Neutrophil (primary cell): ENCODE measurements at regions not wholly inside any gene's neighbourhood (a gene's known extent, or its start where the extent isn't known, plus 50 kb on each side); places are given as distances from the start of the nearest gene placed in this dataset.
"Not testable (repeated sequence)": the region's sequence is repeated elsewhere in the genome, so short reads cannot be mapped to it uniquely, and the experiment has no call there.

Experiments
- H3K27ac ChIP-seq: fragments of 200-600 bp; sonication (generic); 2 replicates; pipeline ENCODE4 v1.5.1; 2016; ENCODE audit warnings: mild to moderate bottlenecking, moderate library complexity
- H3K27me3 ChIP-seq: fragments of 200-600 bp; sonication (generic); 2 replicates; pipeline ENCODE4 v1.6.0; 2016; ENCODE audit warnings: mild to moderate bottlenecking
- H3K36me3 ChIP-seq: fragments of 200-600 bp; sonication (generic); 2 replicates; pipeline ENCODE4 v1.5.1; 2017
- H3K4me1 ChIP-seq, 2 experiments: fragments of 200-600 bp in 1 of 2; sonication (generic) in 1 of 2; 1 replicate in 1 of 2; 2 replicates in 1 of 2; pipeline versions ENCODE4 v1.5.1 to v1.6.1; 2013 to 2016; ENCODE audit warnings: low read depth in 1 of 2, low read length in 1 of 2, mild to moderate bottlenecking in 1 of 2, moderate library complexity in 1 of 2; ENCODE audit not compliant: control insufficient read depth in 1 of 2, insufficient read depth in 1 of 2
- H3K4me3 ChIP-seq, 2 experiments: fragments of 200-600 bp in 1 of 2; sonication (generic) in 1 of 2; 1 replicate in 1 of 2; 2 replicates in 1 of 2; pipeline ENCODE4 v1.5.1; 2013 to 2016; ENCODE audit warnings: low read depth in 1 of 2, low read length in 1 of 2, mild to moderate bottlenecking in 1 of 2, moderate library complexity in 1 of 2
- H3K9me3 ChIP-seq: fragments of 200-600 bp; sonication (generic); 2 replicates; pipeline ENCODE4 v1.5.1; 2016
- TF ChIP-seq, protein P1 (sequence below): fragments of 200-600 bp; sonication (generic); IDR thresholded peaks from 2 replicates; pipeline ENCODE4 v1.5.1; 2016; ENCODE audit warnings: antibody characterized with exemption

DNA sequence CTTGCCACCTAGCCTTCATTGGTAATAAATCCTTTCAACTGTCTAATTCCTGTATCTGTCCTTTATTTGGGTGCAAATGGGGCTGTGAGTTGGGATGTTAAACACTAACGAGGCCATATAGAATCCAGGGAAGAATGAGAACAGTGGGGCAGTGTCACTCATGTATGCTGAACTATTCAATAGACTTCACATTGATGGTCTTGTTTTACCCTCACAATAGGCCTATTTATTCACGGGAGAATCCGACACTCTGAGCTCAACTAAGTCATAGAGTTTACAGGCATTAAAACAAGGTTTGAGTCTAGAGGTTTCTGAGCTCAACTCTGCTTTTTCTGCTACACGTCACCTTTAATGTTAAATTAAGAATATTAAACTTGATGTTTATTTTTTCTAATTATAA, 421.6 kb downstream of the SOX11 start:
- TF ChIP-seq, protein P1, sequence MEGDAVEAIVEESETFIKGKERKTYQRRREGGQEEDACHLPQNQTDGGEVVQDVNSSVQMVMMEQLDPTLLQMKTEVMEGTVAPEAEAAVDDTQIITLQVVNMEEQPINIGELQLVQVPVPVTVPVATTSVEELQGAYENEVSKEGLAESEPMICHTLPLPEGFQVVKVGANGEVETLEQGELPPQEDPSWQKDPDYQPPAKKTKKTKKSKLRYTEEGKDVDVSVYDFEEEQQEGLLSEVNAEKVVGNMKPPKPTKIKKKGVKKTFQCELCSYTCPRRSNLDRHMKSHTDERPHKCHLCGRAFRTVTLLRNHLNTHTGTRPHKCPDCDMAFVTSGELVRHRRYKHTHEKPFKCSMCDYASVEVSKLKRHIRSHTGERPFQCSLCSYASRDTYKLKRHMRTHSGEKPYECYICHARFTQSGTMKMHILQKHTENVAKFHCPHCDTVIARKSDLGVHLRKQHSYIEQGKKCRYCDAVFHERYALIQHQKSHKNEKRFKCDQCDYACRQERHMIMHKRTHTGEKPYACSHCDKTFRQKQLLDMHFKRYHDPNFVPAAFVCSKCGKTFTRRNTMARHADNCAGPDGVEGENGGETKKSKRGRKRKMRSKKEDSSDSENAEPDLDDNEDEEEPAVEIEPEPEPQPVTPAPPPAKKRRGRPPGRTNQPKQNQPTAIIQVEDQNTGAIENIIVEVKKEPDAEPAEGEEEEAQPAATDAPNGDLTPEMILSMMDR, result no peak
- Histone ChIP-seq H3K4me1 (no peaks in the 10 kb centered on the region), H3K36me3 (no peaks in the 10 kb centered on the region), H3K27me3 (no peaks in the 10 kb centered on the region), H3K9me3 (no peaks in the 10 kb centered on the region), H3K27ac (no peak overlapping the region), H3K4me3 (no peak overlapping the region)

DNA sequence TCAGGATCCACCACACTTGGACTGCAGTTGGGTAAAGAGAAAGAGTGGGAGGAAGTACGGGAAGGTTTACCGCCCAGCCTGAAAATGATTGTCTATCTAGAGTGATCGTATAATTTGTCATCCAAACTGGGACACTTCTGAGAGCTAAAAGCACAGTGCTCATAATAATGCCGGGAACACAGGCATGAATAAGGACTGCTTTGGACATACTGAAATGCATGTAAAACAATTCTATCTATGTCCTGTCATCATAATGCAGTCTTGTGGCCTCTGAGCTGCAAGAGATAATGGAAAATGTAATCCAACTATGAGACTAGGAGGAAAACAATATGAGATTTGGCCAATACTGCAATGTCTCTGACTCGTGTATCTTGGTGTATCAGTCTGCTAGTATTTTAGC, 435.5 kb downstream of the SOX11 start:
- Histone ChIP-seq H3K27ac (no peak overlapping the region), H3K4me3 (no peak overlapping the region), H3K27me3 (no peaks in the 10 kb centered on the region), H3K4me1 (no peaks in the 10 kb centered on the region), H3K9me3 (no peaks in the 10 kb centered on the region), H3K36me3 (no peaks in the 10 kb centered on the region)
- TF ChIP-seq, protein P1, result no peak

DNA sequence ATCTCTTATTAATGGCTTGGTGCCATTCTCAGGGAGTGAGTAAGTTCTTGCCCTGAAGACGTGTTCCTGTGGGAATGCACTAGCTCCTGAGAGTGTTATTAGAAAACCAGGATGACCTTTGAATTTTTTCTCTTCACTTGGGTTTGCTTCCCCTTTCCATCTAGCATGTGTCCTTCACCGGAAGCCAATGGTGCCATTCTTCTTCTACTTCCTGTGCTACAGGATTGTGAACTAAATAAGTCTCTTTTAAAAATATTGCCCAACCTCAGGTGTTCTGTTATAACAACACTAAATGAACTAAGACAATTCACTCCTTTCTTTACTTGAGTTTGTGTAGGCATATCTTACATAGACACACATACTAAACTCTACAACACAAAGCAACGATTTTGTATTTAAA, 447.0 kb downstream of the SOX11 start:
- Histone ChIP-seq H3K36me3 (no peaks in the 10 kb centered on the region), H3K9me3 (no peaks in the 10 kb centered on the region), H3K4me1 (no peaks in the 10 kb centered on the region), H3K27me3 (no peaks in the 10 kb centered on the region), H3K4me3 (no peak overlapping the region), H3K27ac (no peak overlapping the region)
- TF ChIP-seq, protein P1, result no peak

DNA sequence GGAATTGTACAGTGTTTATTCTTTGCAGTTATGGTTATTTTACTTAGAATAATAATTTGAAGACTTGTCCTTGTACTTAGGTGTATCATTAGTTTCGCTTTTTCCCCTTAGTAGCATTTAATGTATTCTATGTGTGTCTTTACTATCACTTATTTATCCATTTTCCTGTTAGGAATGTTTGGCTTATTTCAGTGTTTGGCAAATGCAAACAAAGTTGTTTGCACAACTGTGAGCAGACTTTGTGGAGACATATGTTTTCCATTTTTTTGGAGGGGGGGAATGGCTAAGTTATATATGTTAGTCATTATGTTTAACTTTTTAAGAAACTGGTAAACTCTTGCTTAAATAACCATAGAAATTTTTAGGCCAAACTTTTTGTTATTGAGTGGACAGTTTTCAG, 447.7 kb downstream of the SOX11 start:
- H3K27me3 ChIP-seq, result no peaks in the 10 kb centered on the region
- H3K4me3 ChIP-seq, result no peak overlapping the region
- no peak overlapping the region for H3K27ac ChIP-seq
- H3K4me1 ChIP-seq, result no peaks in the 10 kb centered on the region
- TF ChIP-seq, protein P1, result no peak
- H3K9me3 ChIP-seq, result no peaks in the 10 kb centered on the region
- no peaks in the 10 kb centered on the region for H3K36me3 ChIP-seq

DNA sequence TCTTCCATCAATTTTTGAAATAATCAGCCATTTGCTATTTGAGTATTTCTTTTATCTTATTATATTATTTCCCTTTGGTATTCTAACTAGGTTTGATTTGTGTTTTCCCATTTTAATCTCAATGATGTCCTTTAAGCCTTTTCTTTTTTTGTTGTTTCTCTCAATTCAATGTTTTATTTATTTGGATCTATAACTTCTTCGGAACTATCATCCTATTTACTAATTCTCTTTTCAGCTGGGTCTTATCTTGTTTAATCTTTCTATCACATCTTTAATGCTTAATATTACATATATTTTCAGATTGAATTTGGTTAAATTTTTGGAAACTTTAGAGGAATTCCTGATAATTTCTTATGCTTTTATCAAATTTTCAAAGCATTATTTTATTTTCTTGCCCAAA, 448.3 kb downstream of the SOX11 start:
- Histone ChIP-seq H3K27me3 (no peaks in the 10 kb centered on the region), H3K4me3 (no peak overlapping the region), H3K9me3 (no peaks in the 10 kb centered on the region), H3K36me3 (no peaks in the 10 kb centered on the region), H3K27ac (no peak overlapping the region), H3K4me1 (no peaks in the 10 kb centered on the region)
- TF ChIP-seq, protein P1, result no peak

DNA sequence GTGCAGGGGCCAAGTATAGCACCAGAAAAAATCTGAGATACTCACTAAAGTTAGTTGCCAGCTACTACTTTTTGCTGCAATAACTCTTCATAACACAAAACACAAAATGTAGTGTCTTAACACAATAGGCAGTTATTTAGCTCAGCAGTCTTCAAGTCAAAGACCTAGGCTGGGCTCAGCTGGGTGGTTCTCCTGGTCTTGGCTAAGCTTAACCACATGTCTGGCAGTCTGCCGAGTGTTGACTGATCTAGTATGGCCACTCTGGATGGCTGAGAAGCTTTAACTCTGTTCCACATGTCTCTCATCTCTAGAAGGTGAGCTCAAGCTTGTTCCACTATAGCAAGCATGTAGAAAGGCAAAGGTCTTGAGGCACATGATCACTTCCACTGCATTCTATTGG, 451.6 kb downstream of the SOX11 start:
- TF ChIP-seq, protein P1, result no peak
- no peaks in the 10 kb centered on the region for H3K9me3 ChIP-seq
- H3K36me3 ChIP-seq, result no peaks in the 10 kb centered on the region
- no peaks in the 10 kb centered on the region for H3K4me1 ChIP-seq
- no peaks in the 10 kb centered on the region for H3K27me3 ChIP-seq
- H3K27ac ChIP-seq, result no peak overlapping the region
- H3K4me3 ChIP-seq, result no peak overlapping the region

DNA sequence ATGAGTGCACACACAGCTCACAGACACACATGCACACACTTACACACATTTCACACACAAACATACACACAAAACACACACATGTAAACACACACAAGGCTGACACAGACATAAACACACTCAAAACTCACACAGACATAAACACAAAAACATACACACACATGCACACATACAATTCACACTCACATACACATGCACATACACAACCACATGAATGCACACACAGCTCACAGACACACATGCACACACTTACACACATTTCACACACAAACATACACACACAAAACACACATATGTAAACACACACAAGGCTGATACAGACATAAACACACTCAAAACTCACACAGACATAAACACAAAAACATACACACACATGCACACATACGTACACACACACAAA, 455.0 kb downstream of the SOX11 start:
- H3K27me3 ChIP-seq, H3K4me3 ChIP-seq, H3K36me3 ChIP-seq, H3K27ac ChIP-seq, H3K4me1 ChIP-seq, H3K9me3 ChIP-seq: not testable (repeated sequence)
